NCI-H345 treated with DMSO at 0.1 percent for 48 hours (cell line): ENCODE measurements at regions not wholly inside any gene's neighbourhood (a gene's known extent, or its start where the extent isn't known, plus 50 kb on each side); places are given as distances from the start of the nearest gene placed in this dataset.

Experiments used
- DNase-seq: peaks from one replicate; lab custom pipeline; 2025; ENCODE audit not compliant: unreplicated experiment; lab: John Stamatoyannopoulos, UW

GRCh38 chr13:74219566-74219965 lies 85.4 kb upstream of the KLF12 start:
- DNase-seq: no peak

- no peak for DNase-seq
Measured at GRCh38 chr13:74218291-74218690, 84.1 kb upstream of the KLF12 start.

DNA sequence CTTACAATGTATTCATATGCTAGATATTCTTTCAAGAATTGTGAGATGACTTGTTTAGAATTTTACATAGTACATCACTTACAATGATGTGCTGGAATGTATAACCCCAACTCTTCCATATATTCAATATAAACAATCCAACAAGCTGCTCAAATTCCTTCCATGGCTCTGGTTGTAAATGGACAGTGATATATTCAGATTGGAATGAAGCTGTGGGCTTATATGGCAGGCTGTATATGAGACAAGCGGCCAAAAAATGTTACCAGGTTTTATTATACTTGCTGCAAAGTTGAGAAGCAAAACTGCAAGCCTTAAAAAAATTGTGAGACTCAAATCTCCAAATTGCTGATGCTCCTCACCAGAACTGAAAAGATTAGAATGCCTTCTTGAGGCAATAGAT lies 83.6 kb upstream of the KLF12 start:
- DNase-seq: no peak

DNA sequence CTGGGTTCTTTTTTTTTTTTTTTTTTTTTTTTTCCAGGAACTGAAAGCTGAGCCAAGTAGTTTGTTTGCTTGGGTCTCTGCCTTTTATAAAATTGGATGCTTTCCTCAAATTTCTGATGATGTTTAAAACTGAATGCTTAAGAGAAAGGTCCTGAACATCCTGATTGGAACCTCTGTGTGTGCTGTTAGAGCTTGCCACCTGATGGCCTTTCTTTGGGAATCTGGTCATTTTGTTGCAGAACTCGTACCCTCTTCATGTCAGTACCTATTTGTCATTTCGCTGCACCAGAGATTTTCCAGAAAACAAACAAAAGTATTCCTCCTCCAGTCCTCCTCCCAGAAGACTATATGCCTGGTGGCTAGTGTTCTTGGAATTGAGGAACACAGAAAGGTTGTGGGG lies 81.2 kb upstream of the KLF12 start:
- DNase-seq: no peak

GRCh38 chr13:74214321-74214720 lies 80.1 kb upstream of the KLF12 start:
- DNase-seq: no peak

DNA sequence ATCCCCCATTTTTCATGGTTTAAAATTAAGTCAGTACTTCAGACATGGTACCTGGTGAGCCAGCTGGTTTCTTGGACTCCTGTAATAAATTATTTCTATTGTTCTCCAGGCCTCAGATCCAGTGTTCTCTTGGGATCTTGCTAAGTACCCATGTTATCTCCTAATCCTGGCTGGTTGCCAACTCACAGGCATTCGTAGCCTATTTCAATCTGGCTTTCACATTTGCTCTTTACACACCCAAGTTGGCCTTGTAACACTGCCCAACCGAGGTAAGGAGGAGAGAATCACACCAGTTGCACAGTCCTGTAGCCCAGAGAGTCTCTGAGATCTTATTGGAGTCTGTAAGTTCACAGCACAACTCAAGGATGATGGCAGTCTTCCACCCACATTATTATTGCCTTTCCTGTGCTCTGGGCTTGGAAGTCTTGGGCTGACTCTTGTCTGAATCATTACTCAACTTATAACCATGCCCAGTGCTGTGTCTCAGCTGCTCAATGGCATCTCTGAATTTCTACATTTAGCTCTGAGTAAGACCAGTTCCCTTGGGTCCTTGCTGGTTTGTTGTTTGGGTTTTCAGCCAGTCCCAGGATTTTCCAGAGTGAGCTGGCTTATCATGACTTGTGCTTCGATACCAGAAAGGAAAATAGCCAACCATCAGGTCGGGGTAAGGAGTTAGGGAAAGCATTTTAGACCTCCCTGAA lies 76.6 kb upstream of the KLF12 start:
- DNase-seq: peak; percentile 82

DNA sequence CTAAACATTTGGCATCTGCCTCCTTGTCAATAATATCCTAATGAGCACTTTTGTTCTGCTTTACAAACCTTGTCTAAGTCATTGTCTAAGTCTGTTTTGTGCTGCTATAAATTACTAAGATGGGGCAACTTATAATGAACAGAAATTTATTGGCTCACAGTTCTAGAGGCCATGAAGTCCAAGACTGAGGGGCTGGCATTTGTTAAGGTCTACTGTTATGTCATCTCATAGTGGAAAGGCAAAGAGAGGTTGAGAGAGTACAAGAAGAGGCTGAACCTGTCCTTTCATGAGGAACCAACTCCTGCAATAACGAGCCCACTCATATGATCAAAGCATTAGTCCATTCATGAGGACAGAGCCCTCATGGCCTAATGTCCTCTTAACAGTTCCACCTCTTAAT lies 72.7 kb upstream of the KLF12 start:
- DNase-seq: no peak

GRCh38 chr13:74206061-74206561 lies 71.9 kb upstream of the KLF12 start:
- no peak for DNase-seq

DNA sequence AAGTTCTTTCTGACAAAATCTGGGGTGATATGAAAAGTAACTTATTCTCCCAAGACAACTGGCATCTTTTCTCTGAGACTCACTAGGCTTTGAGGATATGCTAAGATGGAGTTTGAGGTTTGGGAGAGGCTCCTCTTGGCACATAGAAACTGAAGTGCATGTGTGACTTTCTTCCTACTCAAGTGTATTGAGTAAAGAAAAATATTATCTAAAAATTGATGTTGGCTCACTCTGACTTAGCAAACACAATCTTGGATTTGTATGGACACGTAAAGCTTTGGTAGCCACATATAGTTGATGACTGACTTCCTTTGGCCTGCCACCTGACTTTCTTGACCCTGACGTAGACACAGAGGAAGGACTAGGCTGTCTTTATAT lies 71.1 kb upstream of the KLF12 start:
- DNase-seq: no peak

- no peak for DNase-seq
Measured at GRCh38 chr13:74204602-74205312, 70.6 kb upstream of the KLF12 start.

- DNase-seq: no peak
Measured at GRCh38 chr13:74203576-74203975, 69.4 kb upstream of the KLF12 start.

GRCh38 chr13:74202129-74202813 lies 68.1 kb upstream of the KLF12 start:
- no peak for DNase-seq

- DNase-seq: no peak
Measured at GRCh38 chr13:74201530-74201929, 67.3 kb upstream of the KLF12 start.

GRCh38 chr13:74200081-74200480 lies 65.9 kb upstream of the KLF12 start:
- DNase-seq: no peak

- no peak for DNase-seq
Measured at GRCh38 chr13:74197677-74198429, 63.6 kb upstream of the KLF12 start.

DNA sequence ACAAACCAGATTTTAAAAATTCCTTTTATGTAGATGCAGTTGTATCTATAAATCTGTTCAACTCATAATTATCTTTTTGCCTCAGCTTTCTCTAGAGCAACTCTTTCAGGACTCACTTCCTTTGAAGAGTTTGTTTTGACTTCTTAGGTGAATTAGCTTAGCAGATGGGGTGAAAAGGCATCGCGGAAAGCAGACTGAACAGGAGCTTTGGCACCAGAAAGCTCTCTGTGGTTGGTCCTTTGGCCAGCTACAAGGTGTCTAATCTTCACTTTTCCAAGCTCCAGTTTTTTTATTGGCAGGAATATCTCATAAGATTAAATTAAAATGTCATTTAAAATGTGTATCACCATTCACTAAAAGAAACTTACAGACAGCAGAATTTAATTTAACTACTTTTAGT lies 60.6 kb upstream of the KLF12 start:
- no peak for DNase-seq

DNA sequence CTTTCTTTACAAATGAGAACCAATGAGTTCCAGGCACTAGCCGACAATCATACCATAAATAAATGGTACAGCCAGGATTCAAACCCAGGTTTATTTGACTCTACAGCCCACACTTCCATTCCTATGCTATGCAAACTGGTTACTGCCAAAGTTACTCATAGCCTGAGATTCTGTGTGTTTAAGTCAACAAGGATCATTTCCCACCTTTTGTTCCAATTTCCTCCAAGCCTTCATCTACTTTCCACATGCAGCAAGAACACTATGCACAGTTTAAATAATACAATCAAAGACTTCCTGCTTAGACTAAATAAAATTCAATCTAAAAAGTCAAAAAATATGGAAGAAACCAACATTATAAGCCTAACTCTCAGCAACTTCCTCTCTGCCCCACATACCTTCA lies 59.2 kb upstream of the KLF12 start:
- DNase-seq: no peak

- no peak for DNase-seq
Measured at GRCh38 chr13:74191410-74191809, 57.2 kb upstream of the KLF12 start.

- no peak for DNase-seq
Measured at GRCh38 chr13:74190999-74191398, 56.8 kb upstream of the KLF12 start.

- DNase-seq: no peak
Measured at GRCh38 chr13:74187564-74187963, 53.4 kb upstream of the KLF12 start.

GRCh38 chr13:74184283-74184682 lies 50.1 kb upstream of the KLF12 start:
- DNase-seq: no peak
